ENCODE measurements at regions not wholly inside any gene's neighbourhood (a gene's known extent, or its start where the extent isn't known, plus 50 kb on each side); places are given as distances from the start of the nearest gene placed in this dataset.

DNA sequence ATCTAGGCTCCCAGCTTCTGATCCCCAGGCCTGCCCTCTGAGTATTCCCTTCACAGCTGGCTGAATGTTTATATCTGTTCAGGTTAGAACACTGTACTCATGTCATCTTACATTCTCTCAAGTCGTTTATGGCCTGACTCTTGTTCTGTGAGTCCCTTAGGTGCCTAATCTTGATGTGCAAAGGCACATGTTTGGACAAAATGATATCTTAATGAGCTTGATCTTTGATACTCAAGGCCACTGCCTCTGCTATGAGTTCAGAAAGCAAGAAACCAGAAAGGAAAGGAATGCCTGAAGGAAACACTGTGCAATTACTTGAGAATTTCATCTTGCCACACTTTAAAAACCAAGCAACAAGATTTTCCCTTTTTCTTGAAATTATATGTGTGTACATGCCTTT lies 391.8 kb upstream of the ZNF608 start:
- Mint-ChIP-seq H3K4me1 (ENCODE audit: low read depth, unreplicated experiment) (peaks cover 14% of the 10 kb centered on the region), H3K27ac (ENCODE audit: unreplicated experiment) (no peak overlapping the region), H3K4me3 (ENCODE audit: low read depth, unreplicated experiment) (no peak overlapping the region), H3K9me3 (ENCODE audit: low read depth, unreplicated experiment) (peaks cover 3% of the 10 kb centered on the region), H3K36me3 (ENCODE audit: insufficient read depth, unreplicated experiment) (no peaks in the 10 kb centered on the region), H3K27me3 (ENCODE audit: unreplicated experiment) (no peaks in the 10 kb centered on the region)
- BruUV-seq (replicated peaks): no TSS peak
- CTCF ChIA-PET: interaction anchor here (0.7 kb wide), 2 partner anchors 124 to 314 kb away, joined by 3 read pairs; no protein-coding TSS in a partner anchor
- TF ChIP-seq, protein P1, sequence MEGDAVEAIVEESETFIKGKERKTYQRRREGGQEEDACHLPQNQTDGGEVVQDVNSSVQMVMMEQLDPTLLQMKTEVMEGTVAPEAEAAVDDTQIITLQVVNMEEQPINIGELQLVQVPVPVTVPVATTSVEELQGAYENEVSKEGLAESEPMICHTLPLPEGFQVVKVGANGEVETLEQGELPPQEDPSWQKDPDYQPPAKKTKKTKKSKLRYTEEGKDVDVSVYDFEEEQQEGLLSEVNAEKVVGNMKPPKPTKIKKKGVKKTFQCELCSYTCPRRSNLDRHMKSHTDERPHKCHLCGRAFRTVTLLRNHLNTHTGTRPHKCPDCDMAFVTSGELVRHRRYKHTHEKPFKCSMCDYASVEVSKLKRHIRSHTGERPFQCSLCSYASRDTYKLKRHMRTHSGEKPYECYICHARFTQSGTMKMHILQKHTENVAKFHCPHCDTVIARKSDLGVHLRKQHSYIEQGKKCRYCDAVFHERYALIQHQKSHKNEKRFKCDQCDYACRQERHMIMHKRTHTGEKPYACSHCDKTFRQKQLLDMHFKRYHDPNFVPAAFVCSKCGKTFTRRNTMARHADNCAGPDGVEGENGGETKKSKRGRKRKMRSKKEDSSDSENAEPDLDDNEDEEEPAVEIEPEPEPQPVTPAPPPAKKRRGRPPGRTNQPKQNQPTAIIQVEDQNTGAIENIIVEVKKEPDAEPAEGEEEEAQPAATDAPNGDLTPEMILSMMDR (IDR thresholded peaks at IDR 0.05; ENCODE audit: unreplicated experiment): no peak
- intact Hi-C loops (cut with micrococcal nuclease; ENCODE audit: unreplicated experiment): loop anchor here (5.0 kb wide), 1 partner anchor 274 kb away; no protein-coding TSS in a partner anchor
- no peak for DNase-seq

DNA sequence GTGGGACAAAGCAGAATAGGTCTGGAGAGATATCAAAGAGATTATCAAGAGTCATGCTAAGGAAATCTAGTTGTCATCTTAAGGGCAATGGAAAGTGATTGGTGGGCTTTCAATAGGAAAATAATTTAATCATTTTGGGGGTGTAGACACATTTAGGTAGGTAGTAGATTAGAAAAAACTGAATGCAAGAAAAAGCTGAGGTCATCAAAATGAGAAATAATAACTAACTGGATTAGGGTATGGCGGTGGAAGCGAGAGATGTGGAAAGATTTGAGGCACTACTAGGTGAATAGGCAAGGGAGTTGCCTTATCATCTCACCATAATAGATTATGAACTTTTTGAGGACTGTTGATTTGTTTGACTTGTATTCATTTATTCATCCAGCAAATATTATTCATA lies 393.2 kb upstream of the ZNF608 start:
- Mint-ChIP-seq H3K4me1 (ENCODE audit: low read depth, unreplicated experiment) (peaks cover 9% of the 10 kb centered on the region), H3K27ac (ENCODE audit: unreplicated experiment) (no peak overlapping the region), H3K4me3 (ENCODE audit: low read depth, unreplicated experiment) (no peak overlapping the region), H3K27me3 (ENCODE audit: unreplicated experiment) (no peaks in the 10 kb centered on the region), H3K36me3 (ENCODE audit: insufficient read depth, unreplicated experiment) (no peaks in the 10 kb centered on the region), H3K9me3 (ENCODE audit: low read depth, unreplicated experiment) (peaks cover 3% of the 10 kb centered on the region)
- BruUV-seq (replicated peaks): no TSS peak
- CTCF ChIA-PET: no interaction called here
- TF ChIP-seq, protein P1 (IDR thresholded peaks at IDR 0.05; ENCODE audit: unreplicated experiment): no peak
- intact Hi-C loops (cut with micrococcal nuclease; ENCODE audit: unreplicated experiment): loop anchor here (5.0 kb wide), 1 partner anchor 273 kb away; no protein-coding TSS in a partner anchor
- DNase-seq: no peak

DNA sequence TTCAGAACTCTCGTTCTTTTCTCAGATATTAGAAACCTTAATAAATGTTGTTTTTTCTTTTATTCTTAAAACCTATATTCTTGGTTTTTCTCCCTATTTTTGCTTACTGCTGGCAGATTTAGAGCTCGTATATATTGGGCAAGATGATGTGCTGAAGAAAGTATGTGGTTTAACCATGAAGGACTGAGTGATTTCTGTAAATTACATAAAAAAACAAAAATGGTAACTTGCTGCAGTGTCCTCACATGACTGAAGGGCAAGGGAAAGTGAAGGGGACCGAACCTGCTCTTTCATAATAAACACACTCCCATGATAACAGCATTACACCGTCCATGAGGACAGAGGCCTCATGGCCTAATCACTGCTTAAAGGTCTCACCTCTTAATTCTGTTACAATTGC lies 393.8 kb upstream of the ZNF608 start:
- no TSS peak for BruUV-seq (replicated peaks)
- CTCF ChIA-PET: no interaction called here
- intact Hi-C loops (cut with micrococcal nuclease; ENCODE audit: unreplicated experiment): no loop called here
- Mint-ChIP-seq H3K27me3 (ENCODE audit: unreplicated experiment) (no peaks in the 10 kb centered on the region), H3K4me3 (ENCODE audit: low read depth, unreplicated experiment) (no peak overlapping the region), H3K4me1 (ENCODE audit: low read depth, unreplicated experiment) (peaks cover 3% of the 10 kb centered on the region), H3K27ac (ENCODE audit: unreplicated experiment) (no peak overlapping the region), H3K36me3 (ENCODE audit: insufficient read depth, unreplicated experiment) (no peaks in the 10 kb centered on the region), H3K9me3 (ENCODE audit: low read depth, unreplicated experiment) (peaks cover 3% of the 10 kb centered on the region)
- TF ChIP-seq, protein P1 (IDR thresholded peaks at IDR 0.05; ENCODE audit: unreplicated experiment): no peak
- no peak for DNase-seq

DNA sequence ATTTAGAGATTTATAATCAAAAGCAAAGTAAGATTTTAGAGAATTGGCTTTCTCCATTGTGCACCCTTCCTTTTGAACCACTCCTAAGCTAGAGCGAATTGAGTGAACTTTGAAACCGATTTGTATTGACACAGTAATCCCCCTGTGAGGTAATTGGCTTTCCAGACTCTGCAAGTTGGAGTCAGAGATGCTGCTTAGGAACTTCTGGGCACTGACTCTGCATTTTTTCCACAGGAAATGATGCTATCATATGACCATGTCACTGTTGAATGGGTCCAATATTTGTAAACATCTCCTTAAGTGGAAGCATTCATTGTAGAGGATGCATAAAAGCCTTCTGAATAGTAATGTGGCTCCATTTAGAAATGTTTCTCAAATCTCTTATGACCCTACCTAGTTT lies 394.4 kb upstream of the ZNF608 start:
- no peaks in the 10 kb centered on the region for H3K27me3 Mint-ChIP-seq (ENCODE audit: unreplicated experiment)
- H3K9me3 Mint-ChIP-seq (ENCODE audit: low read depth, unreplicated experiment): peaks cover 3% of the 10 kb centered on the region
- CTCF ChIA-PET: no interaction called here
- no peak overlapping the region for H3K4me3 Mint-ChIP-seq (ENCODE audit: low read depth, unreplicated experiment)
- no TSS peak for BruUV-seq (replicated peaks)
- no peaks in the 10 kb centered on the region for H3K36me3 Mint-ChIP-seq (ENCODE audit: insufficient read depth, unreplicated experiment)
- DNase-seq: no peak
- H3K4me1 Mint-ChIP-seq (ENCODE audit: low read depth, unreplicated experiment): no peaks in the 10 kb centered on the region
- TF ChIP-seq, protein P1 (IDR thresholded peaks at IDR 0.05; ENCODE audit: unreplicated experiment): no peak
- no peak overlapping the region for H3K27ac Mint-ChIP-seq (ENCODE audit: unreplicated experiment)
- intact Hi-C loops (cut with micrococcal nuclease; ENCODE audit: unreplicated experiment): no loop called here
